Pons (tissue), 1 donor: ENCODE measurements at regions not wholly inside any gene's neighbourhood (a gene's known extent, or its start where the extent isn't known, plus 50 kb on each side); places are given as distances from the start of the nearest gene placed in this dataset.

ENCODE experiments used
- DNase-seq: peaks from one replicate; pipeline ENCODE4 v3.0.0-alpha.2; 2016; ENCODE audit warnings: low spot score

DNA sequence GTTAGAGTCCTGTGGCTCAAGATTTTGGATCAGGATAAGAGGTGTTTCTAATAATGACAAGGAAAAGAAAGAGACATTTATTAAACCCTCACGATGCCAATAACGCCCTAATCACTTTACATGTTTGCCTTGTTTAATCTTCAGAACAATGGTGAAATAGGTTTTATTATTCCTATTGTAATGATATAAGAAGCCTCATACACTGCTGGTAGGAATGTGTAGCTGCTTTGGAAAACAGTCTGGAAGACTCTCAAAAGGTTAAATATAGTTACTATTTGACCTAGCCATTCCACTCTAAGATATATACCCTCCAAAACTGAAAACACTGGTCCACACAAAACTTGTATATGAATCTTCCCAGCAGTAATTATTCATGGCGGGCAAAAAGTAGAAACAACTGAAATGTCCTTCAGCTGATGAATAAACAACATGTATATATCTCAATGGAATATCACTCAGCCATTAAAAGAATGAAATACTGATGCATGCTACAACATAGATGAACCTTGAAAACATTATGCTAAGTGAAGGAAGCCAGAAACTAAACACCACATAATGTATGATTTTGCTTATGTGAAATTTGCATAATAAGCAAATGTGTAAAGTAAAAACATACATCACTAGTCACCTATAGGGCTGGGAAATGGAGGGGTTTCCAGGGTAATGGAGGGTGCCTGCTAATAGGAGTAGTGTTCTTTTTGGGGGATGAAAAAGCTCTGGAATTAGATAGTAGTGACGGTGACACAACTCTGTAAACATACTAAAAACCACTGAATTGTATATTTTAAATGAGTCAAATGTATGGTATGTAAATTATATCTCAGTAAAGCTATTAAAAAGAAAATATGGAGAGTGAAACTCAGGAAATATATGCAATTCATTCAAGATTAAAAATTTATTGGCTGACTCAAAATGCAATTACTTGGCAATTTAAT is 76.9 kb upstream of the ANK3 start:
- DNase-seq = no peak

DNA sequence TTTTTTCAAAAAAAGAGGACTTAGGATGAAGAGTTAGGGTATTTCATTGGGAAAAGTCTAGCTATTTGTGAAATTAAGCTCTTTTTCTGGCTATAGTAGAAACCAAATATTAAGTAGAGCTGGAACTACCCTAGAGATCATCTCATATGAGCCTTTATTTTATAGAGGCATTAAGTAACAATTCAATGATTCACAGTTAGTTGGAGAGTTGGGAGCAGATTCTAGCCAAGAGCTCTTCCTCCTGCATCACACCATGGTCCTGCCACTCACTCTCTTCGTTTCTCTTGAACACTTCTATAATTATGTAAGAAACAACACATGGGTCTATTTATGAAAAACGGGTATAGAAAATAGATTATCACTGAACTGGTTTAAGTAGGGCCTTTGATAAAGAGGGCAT is 76.1 kb upstream of the ANK3 start:
- DNase-seq = no peak

DNA sequence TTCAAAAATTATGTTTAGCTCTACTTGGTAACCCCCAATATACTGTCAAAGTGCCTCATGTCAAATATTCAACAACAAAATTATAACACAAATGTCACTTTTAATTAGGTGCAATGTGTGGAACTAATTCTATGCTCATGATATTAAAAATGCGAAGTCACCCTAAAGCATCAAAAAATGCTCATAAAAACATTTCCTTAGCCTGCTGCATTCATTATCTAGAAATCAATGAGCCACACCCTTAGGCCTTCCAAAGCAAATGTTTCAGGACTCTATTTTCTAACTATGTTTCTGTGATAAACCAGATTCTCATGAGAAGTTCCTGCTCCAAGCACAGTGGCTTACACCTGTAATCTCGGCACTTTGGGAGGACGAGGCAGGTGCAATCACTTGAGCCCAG is 75.0 kb upstream of the ANK3 start:
- DNase-seq = no peak

DNA sequence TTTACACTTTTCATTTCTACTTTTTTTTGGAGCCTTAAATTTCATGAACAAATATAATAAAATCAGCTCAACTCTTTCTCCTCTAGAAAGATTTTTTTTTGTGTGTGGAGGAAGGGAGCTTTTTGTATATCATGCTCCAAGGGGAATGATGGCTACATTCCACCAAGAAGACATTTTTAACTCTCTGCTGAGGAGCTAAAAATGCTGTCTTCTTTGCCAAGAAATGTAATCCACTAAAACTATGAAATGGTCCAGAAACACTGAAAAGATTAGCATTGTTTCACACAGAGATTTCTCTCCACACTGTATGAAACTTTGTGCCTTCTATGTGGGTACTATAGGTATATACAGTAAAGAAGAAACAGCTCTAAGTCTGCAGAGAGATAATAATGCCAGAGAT is 74.1 kb upstream of the ANK3 start:
- no peak for DNase-seq

DNA sequence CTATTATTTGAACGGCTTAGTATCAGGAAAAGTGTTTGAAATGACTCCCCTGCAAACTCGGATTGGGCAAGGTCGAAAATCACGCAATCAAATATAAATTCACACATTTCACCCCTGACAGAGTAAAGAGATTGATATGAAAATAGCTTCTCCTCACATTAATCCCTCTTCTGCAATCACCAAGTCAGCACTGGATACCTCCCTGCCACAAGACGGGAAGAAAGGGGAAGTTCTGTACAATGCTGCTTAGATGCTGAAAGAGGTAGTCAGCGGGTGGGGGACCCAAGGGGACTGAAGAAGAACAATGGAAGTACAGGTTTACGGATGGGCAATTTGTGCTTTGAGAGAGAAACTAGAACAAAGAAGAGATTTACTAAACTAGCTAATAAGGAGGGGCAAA is 72.0 kb upstream of the ANK3 start:
- DNase-seq = peak; percentile 51

DNA sequence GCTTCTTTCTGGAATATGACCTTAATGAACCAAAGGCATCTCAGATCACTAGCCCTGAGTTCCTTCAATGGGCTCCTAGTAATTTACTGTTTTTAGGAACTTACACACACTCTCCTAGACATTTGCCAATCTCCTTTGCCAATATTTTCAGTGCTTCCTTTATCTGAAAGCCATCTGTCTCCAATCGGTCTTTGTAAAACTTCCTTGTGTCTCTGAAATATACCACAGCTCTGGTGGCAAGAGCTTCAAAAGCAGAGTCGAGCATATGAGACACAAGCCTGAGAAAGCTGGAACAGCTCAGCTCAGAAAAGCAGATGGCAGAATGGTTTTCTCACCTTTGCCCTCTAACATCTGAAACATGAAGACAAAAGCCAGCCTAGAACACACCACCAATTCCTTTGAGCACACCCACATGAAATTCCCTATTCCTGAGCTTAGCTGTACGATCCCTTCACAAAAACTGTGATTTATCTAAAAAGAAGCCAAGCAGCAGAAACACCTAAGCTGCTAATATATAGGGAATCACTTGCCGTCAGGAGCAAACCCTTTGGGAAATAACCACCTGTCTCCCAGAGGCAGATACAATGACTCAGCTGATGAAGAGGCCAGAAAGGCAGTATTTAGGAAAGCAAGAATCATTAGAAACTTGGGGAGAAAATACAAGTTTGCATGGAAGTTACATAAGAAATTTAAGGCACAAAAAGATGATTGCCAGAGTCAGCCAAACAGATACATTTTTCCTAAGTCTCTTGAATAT is 70.2 kb upstream of the ANK3 start:
- no peak for DNase-seq

DNA sequence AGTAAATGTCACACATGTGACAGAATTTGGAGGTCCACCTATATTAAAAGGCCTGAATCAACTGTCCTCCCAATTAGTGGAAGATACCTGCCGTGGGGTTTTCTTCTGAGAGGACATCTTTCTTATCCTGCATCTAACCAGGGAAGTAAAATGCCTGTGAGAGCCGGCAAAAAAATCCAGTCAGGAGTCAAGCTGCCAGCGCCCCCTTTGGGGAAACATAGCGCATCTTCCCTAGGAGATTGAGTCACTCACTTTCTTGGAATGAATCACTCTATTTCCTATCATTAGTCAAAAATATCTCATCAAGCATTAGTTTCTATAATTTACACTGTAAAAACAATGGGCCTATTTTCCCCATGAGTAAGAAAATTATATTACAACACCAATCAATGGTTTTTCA is 66.4 kb upstream of the ANK3 start:
- DNase-seq = no peak

DNA sequence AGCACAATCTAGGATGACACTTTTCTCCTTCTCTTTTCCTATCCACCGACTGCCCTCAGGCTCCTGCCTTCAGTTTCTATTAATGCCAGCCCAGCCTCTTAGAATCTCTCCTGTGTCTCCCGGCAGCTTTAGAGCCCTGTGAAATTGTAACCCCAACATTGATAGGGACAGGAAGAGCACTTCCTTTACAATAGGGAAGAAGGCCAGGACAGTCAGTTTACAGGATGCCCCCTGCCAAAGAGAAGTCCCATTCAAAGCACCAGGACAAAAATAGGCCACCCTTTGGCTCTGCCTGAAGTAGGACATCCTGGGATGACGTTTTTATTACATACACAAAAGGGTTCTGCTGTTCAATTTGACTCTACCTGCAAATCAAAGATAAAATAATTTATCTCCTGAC is 64.7 kb upstream of the ANK3 start:
- DNase-seq = no peak

DNA sequence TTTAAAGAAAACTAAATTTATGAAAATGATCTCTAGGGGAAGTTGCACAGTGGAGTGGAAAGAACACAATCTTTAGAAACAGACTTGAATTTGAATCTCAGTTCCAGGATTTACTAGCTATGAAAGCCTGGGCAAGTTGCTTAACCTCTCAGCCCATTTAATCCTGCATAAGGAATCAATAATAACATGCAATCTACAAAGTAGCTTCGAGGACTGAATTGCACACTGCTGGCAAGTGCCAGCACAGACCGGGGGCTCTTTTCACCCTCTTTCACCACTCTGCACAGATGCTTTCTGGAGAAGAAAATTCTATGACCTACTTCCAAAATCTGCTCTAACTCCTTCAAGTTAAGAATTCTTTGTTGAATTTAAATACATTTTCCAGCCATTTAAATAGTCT is 63.4 kb upstream of the ANK3 start:
- DNase-seq = no peak

DNA sequence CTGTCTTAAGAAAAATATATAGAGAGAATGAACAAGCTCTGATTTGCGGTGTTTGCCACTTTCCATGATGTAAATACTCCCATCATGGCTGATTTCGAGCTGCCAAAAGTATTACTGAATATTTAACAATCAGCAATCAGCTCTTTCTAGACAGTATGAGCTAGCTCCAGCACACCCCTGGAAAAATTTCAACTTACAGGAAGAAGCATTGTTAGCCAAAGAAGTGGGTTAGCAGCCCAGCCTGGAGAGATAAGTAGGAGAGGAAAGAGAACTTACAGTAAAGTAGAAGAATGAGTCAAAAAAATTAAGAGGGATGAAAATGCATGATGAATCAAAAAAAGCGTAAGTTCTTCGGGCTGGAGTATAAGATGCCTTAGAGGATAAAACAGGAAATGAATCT is 60.6 kb upstream of the ANK3 start:
- no peak for DNase-seq

DNA sequence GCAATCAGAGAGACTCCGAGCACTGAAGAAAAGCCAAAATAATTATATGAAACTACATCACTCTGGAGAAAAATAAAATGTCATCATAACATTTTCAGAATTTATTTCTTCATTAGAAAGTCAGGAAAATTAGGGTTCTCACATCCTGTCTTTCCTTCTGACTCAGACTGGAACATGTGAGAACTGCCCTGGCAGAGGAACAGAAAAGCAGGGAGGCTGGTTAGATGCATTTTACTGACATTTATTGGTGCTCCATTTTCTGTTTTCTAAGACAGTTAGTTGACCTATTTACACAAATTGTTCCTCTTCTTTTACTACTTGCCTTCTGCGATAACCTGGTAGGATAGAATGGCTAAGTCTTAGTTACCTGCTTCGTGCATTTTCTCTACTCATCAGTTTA is 58.6 kb upstream of the ANK3 start:
- no peak for DNase-seq

DNA sequence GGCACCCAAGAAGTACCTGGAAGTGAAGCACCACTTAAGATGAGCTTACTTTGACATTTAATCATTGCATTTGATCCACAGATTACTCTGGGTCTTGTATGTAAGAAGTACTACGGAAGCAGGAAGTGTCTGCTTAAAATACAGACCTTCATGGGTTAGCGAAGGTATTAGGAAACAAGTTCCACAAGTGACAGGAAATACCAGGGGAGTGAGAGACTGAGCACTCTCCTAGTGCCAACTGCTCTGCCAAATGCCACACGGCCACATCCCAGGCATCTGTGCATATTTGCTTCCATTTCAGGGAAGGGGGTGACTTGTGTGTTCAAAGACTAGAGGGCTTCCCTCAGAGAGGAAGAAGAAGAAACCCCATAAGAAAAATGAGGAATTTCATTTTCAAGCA is 57.2 kb upstream of the ANK3 start:
- DNase-seq = no peak

DNA sequence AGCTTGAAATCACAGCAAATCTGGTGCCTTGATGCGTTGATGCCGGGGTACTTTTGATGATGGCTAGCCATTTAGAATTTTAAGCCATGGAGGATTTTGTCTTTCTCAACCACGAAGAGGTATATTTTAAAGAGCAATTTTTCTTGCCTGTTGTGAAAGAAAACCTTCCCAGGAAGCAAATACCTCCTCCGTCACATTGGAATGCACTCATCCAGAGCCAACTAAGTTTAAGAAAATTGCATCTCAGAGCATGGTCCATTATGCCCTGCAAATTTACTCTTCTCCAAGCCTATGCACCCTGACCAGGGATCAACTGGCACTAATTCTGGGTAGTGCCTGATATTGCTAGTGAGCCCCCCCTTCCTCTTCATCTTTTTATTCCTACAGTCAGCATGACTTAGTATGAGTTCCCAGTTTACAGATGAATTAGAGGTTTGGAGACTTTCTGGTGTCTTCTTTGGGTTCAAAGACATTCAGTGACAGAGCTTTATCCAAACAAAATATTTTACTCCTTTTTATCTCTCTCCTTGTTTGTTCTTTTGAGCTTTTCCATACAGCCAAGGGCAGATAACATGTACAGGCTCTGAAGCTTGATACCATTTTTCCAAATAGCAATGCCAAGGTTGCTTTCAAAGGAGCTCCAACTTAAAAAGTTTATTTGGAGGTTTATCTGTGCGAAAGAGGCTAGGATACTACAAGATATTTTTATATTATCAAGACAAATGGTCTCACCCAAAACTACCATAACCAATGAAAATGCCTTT is 56.6 kb upstream of the ANK3 start:
- no peak for DNase-seq

DNA sequence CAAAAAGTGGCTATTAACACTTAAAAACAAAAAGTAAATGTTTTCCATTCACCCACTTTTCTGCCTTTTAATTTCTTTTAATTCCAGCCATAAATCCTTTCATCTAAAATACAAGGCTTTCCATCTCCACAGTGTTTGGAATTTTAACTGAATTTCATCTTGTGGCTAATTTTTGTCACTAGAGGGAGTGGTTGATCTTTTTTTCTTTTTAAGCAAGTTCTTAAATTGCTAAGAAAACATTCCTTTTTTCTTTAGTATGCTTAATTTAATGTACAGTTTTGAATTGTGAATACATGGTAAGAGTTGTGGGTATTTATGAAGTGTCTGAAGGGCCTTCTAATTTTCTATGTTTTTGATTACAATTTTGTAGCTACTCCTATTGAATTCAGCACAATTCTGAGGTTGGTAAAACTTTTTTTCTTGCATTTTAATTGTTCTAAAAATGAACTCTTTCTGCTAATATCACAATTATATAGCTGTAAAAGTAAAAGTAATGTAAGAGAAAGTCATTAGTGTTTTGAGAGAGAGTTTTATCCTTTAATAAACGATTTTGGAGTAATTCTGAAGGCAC is 54.9 kb upstream of the ANK3 start:
- DNase-seq = peak; percentile 73

DNA sequence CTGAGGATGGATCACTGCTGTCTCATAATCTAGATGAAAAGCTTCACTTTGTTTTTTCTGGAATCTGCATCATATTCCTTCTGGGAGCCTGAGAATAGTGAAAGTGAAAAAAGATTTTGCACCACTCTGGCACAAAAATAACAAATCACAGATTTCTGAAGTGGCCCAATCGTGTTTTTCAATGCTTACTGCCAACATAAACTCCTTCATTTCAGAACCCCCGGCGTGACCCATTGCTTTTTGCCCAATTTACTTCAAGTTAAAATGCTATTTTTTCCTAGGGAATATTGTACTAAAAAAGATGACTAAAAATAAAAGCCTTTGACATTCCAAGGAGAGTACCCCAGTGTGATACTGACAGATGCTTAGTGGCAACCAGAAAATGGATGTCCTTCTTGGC is 53.7 kb upstream of the ANK3 start:
- DNase-seq = no peak

DNA sequence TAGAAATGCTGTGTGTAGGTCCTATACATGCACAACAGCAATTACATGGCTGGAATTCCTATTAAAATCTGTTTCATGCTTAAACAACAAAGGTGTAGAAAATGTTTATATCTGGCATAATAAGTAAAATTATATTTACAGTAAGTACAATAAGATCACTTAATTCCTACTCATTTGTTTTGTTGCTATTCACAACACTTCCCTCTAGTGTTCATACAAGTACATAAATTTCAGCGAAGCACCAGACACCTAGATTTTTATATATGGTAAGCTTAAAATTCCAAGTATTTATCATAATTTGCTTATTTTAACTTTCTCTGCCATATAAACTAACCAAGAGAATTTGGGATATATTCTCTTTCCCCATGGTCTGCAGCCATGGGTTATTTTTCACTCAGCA is 51.8 kb upstream of the ANK3 start:
- no peak for DNase-seq

DNA sequence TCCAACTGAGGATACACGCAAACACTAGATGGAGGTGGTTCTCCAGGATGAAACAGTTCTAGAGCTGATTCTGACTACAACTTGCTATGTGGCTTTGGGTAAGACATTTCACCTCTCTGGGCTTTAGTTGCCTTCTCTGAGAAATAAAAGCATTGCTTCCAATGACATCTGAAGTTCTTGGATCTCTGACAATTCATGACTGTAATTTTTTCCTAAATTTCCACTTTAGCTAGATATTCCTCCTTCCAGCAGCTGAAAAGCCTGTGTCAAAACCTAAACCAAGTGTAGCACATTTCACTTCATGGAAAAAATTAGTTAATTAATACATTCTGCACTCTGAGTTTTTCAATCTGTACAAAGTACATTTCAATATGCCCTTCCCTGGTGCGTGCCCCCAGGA is 50.0 kb upstream of the ANK3 start:
- DNase-seq = no peak
